ENCODE measurements at regions not wholly inside any gene's neighbourhood (a gene's known extent, or its start where the extent isn't known, plus 50 kb on each side); places are given as distances from the start of the nearest gene placed in this dataset.
A peak's percentile ranks its signal among the peaks of the same experiment; 100 is the strongest.
"Not testable (repeated sequence)": the region's sequence is repeated elsewhere in the genome, so short reads cannot be mapped to it uniquely, and the experiment has no call there.

DNA sequence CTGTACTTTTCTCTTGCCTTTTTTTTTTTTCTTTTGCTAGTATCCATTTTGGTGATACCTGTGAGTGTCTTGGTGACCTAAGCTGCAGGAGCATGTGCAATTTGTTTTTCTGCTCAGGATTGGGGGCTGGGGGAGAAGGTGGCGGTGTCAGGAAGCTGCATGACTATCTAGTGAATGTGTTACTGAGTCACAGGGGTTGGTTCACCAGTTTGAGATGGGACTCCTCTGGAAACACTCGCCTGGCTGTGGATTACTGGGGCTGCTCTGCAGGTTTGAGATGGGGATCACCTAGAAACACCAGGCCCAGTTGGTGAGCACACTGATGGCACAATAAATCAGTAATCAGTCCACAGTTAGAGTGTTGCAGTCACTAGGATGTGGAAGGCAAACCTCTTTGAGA, 447.9 kb downstream of the SPATA31D1 start:
- TF ChIP-seq, protein P1, sequence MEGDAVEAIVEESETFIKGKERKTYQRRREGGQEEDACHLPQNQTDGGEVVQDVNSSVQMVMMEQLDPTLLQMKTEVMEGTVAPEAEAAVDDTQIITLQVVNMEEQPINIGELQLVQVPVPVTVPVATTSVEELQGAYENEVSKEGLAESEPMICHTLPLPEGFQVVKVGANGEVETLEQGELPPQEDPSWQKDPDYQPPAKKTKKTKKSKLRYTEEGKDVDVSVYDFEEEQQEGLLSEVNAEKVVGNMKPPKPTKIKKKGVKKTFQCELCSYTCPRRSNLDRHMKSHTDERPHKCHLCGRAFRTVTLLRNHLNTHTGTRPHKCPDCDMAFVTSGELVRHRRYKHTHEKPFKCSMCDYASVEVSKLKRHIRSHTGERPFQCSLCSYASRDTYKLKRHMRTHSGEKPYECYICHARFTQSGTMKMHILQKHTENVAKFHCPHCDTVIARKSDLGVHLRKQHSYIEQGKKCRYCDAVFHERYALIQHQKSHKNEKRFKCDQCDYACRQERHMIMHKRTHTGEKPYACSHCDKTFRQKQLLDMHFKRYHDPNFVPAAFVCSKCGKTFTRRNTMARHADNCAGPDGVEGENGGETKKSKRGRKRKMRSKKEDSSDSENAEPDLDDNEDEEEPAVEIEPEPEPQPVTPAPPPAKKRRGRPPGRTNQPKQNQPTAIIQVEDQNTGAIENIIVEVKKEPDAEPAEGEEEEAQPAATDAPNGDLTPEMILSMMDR (IDR thresholded peaks at IDR 0.05; ENCODE audit: unreplicated experiment in 3 of 3): no peak
- Mint-ChIP-seq H3K36me3 (ENCODE audit: low read depth) (peaks cover 4% of the 10 kb centered on the region), H3K4me1 (no peaks in the 10 kb centered on the region)

DNA sequence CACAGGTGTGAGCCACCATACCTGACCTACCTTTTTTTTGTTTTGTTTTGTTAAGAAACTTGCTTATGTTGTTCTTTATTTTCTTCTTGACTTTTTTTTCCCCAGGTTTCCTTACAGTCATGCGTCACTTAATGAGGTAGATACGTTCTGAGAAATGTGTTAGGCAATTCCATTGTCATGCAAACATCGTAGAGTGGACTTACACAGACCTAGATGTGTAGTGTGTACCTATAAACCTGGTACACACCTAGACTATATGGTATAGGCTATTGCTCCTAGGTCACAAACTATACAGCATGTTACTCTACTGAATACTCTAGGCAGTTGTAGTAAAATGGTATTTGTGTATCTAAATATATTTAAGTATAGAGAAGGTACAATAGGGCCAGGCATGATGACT, 448.6 kb downstream of the SPATA31D1 start:
- H3K4me1 Mint-ChIP-seq; H3K27ac Mint-ChIP-seq; H3K27me3 Mint-ChIP-seq (ENCODE audit: low read depth); H3K36me3 Mint-ChIP-seq (ENCODE audit: low read depth); H3K4me3 Mint-ChIP-seq: not testable (repeated sequence)
- peaks cover 44% of the 10 kb centered on the region for H3K9me3 Mint-ChIP-seq

More for the DNA sequence above, 447.9 kb downstream of the SPATA31D1 start:
- Mint-ChIP-seq H3K9me3 (peaks cover 45% of the 10 kb centered on the region), H3K4me3 (no peak overlapping the region), H3K27ac (no peak overlapping the region), H3K27me3 (ENCODE audit: low read depth) (peaks cover 6% of the 10 kb centered on the region)

DNA sequence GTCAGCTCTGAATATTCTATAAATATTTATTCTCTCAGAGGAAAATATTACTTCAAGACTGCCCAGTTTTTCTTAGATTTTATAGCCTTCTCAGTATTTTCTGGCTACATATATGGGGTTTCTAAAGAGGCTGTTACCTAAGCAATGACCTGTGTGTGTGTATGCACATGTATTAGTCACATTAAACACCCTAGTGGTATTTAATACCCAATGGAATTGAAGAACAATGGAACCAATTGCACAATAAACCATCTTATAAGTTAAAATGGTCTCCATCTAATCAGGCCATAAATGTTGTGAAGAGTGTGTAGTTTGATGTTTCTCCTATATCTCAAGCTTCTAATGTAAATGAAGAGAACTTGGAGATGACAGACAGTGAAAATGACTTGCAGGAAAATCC, 450.0 kb downstream of the SPATA31D1 start:
- H3K4me1 Mint-ChIP-seq: peaks cover 2% of the 10 kb centered on the region
- TF ChIP-seq, protein P1 (IDR thresholded peaks at IDR 0.05; ENCODE audit: unreplicated experiment in 3 of 3): no peak
- H3K27ac Mint-ChIP-seq: no peak overlapping the region
- H3K4me3 Mint-ChIP-seq: no peak overlapping the region
- peaks cover 50% of the 10 kb centered on the region for H3K9me3 Mint-ChIP-seq
- peaks cover 6% of the 10 kb centered on the region for H3K27me3 Mint-ChIP-seq (ENCODE audit: low read depth)
- peaks cover 4% of the 10 kb centered on the region for H3K36me3 Mint-ChIP-seq (ENCODE audit: low read depth)

DNA sequence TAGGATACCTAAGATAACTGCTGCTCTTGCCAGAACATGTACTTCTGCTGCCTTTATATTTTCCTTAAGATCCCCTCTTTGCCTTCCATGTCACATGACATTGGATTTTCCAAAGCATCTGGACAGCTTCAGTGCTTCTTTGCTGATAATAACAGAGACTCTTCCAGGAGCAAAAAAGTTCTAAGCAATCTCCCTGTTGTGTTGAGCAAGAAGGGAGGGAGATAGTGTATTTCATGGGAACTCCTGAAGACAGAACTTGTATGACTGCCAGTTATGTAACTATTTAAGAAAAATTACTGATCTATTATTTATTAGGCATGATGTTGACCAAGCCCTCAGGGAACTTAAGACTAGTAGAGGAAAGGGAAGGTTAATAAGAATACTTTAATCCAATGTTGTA, 454.7 kb downstream of the SPATA31D1 start:
- Mint-ChIP-seq H3K4me1 (peaks cover 6% of the 10 kb centered on the region), H3K27ac (peak overlapping the region in 2 of 3 experiments; percentile 46 to 48), H3K9me3 (peaks cover 51% of the 10 kb centered on the region), H3K36me3 (ENCODE audit: low read depth) (peaks cover 8% of the 10 kb centered on the region), H3K27me3 (ENCODE audit: low read depth) (no peaks in the 10 kb centered on the region), H3K4me3 (no peak overlapping the region)
- TF ChIP-seq, protein P1 (IDR thresholded peaks at IDR 0.05; ENCODE audit: unreplicated experiment in 3 of 3): no peak

DNA sequence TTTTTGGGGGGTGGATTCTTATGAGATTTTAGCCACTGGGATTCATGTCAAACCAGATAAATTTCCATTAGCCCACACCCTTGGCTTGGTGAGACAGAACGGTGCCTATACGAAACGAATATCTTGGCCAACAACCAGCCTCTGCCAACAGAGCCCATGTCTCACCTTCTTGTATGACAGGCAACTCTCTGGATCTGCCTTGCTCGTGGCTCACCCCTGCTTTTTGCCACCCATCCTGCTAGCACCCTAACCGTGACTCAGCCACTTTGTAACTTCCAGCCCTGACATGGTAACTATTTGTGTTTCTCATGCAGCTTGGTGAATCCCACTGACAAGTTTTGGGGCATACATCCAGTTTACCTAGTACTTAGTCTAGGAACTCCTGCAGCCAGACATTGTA, 457.0 kb downstream of the SPATA31D1 start:
- Mint-ChIP-seq H3K36me3 (ENCODE audit: low read depth) (peaks cover 8% of the 10 kb centered on the region), H3K4me3 (no peak overlapping the region), H3K27me3 (ENCODE audit: low read depth) (no peaks in the 10 kb centered on the region), H3K27ac (no peak overlapping the region), H3K4me1 (peaks cover 6% of the 10 kb centered on the region), H3K9me3 (peaks cover 51% of the 10 kb centered on the region)
- TF ChIP-seq, protein P1 (IDR thresholded peaks at IDR 0.05; ENCODE audit: unreplicated experiment in 3 of 3): no peak

DNA sequence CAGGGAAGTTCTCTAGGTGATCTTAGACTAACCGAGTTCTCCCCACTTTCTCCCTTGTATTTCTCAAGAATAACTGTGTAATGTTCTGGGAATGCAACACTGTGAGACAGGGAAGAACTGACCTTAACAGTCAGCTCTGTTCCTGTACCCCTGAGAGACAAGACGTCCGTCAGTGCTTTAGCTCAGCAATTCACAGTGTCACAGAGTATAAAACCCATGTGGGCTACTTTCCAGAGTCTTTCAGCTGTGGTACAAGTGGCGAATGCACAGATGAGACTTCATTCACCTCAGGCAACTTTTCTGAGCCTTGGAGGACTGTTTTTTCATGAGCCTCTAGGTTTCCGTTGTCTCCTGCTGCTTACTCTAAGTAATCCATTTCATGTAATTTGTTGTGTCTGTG, 458.8 kb downstream of the SPATA31D1 start:
- Mint-ChIP-seq H3K27me3 (ENCODE audit: low read depth) (no peaks in the 10 kb centered on the region), H3K36me3 (ENCODE audit: low read depth) (peaks cover 8% of the 10 kb centered on the region), H3K9me3 (peaks cover 60% of the 10 kb centered on the region), H3K4me3 (no peak overlapping the region), H3K4me1 (peaks cover 6% of the 10 kb centered on the region), H3K27ac (no peak overlapping the region)
- TF ChIP-seq, protein P1 (IDR thresholded peaks at IDR 0.05; ENCODE audit: unreplicated experiment in 3 of 3): no peak

Data from nephron (organoid).